ENCODE measurements at regions not wholly inside any gene's neighbourhood (a gene's known extent, or its start where the extent isn't known, plus 50 kb on each side); places are given as distances from the start of the nearest gene placed in this dataset.

DNA sequence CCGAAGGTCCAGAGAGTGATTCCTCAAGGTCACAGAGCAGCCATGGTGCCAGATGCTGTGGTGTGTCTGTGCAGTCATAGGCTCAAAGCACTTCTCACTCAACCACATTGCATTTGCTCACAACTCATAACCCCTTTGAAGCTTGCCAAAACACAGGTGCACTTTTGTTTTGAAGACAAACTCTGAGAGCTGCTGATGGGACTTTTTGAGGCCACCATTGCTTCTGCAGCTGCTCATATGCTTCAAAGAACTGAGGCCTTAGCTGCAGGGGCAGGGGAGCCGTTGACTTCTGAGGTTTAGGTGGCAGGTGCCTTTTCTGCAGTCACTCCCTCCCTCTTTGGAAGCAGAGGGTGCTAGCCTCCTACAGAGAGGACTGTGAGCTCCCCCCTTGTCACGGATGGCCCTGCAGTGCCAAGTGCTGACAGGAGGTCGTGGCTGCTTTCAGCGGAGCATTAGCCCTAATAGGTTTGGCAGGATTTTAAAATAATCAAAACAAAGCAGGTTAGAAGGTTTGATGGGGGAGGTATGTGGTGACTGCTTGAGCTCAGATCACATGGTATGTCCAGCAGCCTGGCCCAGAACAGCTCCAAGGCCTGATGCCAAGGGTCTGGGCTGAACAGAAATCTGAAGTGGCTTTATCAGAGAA, 232.1 kb downstream of the MAN2A1 start:
- no peak for TF ChIP-seq POLR2A (IDR thresholded peaks at IDR 0.05; ENCODE audit: low read length)
- TF ChIP-seq GATA1 (IDR thresholded peaks at IDR 0.05; ENCODE audit: low read depth, low read length) = no peak
